ENCODE measurements at regions not wholly inside any gene's neighbourhood (a gene's known extent, or its start where the extent isn't known, plus 50 kb on each side); places are given as distances from the start of the nearest gene placed in this dataset.
"Not testable (repeated sequence)": the region's sequence is repeated elsewhere in the genome, so short reads cannot be mapped to it uniquely, and the experiment has no call there.

- Histone ChIP-seq H3K36me3 (no peaks in the 10 kb centered on the region), H3K4me3 (no peak overlapping the region), H3K27me3 (no peaks in the 10 kb centered on the region), H3K4me1 (no peaks in the 10 kb centered on the region), H3K27ac (no peak overlapping the region), H3K9me3 (no peaks in the 10 kb centered on the region)
- no peak for DNase-seq
- TF ChIP-seq POLR2A (IDR thresholded peaks at IDR 0.05) (no peak), CTCF (IDR thresholded peaks at IDR 0.05) (no peak)
- intact Hi-C loops (cut with DNase I; ENCODE audit: low total_unique reads), result no loop called here
Observed at GRCh38 chrX:80576806-80577533, 156.7 kb downstream of the TENT5D start.

- TF ChIP-seq CTCF (IDR thresholded peaks at IDR 0.05) (peak in 1 of 4 experiments; percentile 33), POLR2A (IDR thresholded peaks at IDR 0.05) (no peak)
- Histone ChIP-seq H3K9me3 (no peaks in the 10 kb centered on the region), H3K36me3 (no peaks in the 10 kb centered on the region), H3K27ac (no peak overlapping the region), H3K4me3 (no peak overlapping the region), H3K4me1 (no peaks in the 10 kb centered on the region), H3K27me3 (no peaks in the 10 kb centered on the region)
- intact Hi-C loops (cut with DNase I; ENCODE audit: low total_unique reads), result no loop called here
- DNase-seq, result no peak
Observed at GRCh38 chrX:80578517-80579105, 158.4 kb downstream of the TENT5D start.

- H3K27ac ChIP-seq; H3K36me3 ChIP-seq; DNase-seq; H3K4me3 ChIP-seq; H3K27me3 ChIP-seq; intact Hi-C loops (cut with DNase I; ENCODE audit: low total_unique reads); H3K9me3 ChIP-seq; H3K4me1 ChIP-seq: not testable (repeated sequence)
Observed at GRCh38 chrX:80590992-80591391, 170.7 kb downstream of the TENT5D start.

GRCh38 chrX:80602036-80602860, 182.0 kb downstream of the TENT5D start:
- DNase-seq, result no peak
- no peak for TF ChIP-seq POLR2A (IDR thresholded peaks at IDR 0.05)
- TF ChIP-seq CTCF (IDR thresholded peaks at IDR 0.05), result no peak
- no peaks in the 10 kb centered on the region for H3K9me3 ChIP-seq
- no peaks in the 10 kb centered on the region for H3K36me3 ChIP-seq
- no peak overlapping the region for H3K4me3 ChIP-seq
- no peak overlapping the region for H3K27ac ChIP-seq
- H3K27me3 ChIP-seq, result peaks cover 0 to 7% of the 10 kb centered on the region in 2 donors
- intact Hi-C loops (cut with DNase I; ENCODE audit: low total_unique reads), result no loop called here
- no peaks in the 10 kb centered on the region for H3K4me1 ChIP-seq
